Esophagus squamous epithelium (tissue), 4 donors: ENCODE measurements at regions not wholly inside any gene's neighbourhood (a gene's known extent, or its start where the extent isn't known, plus 50 kb on each side); places are given as distances from the start of the nearest gene placed in this dataset.

Source experiments
- POLR2A ChIP-seq, 4 donors: fragments of 450-650 bp; IDR thresholded peaks; one replicate each; pipeline ENCODE4 v1.6.1; 2017; ENCODE audit warnings: antibody characterized with exemption in 4 of 4, mild to moderate bottlenecking in 4 of 4, moderate library complexity in 3 of 4
- TF ChIP-seq, protein P1 (sequence below), 6 experiments: fragments of 450-650 bp in 4 of 6; fragments of 200-600 bp in 2 of 6; sonication (generic) in 2 of 6; IDR thresholded peaks; one replicate each; pipeline ENCODE4 v1.5.1; 2016 to 2019; ENCODE audit warnings: antibody characterized with exemption in 6 of 6, mild to moderate bottlenecking in 4 of 6, moderate library complexity in 4 of 6

GRCh38 chr9:90000925-90001324 is 396.1 kb downstream of the GADD45G start:
- TF ChIP-seq POLR2A (IDR thresholded peaks at IDR 0.05), result no peak
- TF ChIP-seq, protein P1, sequence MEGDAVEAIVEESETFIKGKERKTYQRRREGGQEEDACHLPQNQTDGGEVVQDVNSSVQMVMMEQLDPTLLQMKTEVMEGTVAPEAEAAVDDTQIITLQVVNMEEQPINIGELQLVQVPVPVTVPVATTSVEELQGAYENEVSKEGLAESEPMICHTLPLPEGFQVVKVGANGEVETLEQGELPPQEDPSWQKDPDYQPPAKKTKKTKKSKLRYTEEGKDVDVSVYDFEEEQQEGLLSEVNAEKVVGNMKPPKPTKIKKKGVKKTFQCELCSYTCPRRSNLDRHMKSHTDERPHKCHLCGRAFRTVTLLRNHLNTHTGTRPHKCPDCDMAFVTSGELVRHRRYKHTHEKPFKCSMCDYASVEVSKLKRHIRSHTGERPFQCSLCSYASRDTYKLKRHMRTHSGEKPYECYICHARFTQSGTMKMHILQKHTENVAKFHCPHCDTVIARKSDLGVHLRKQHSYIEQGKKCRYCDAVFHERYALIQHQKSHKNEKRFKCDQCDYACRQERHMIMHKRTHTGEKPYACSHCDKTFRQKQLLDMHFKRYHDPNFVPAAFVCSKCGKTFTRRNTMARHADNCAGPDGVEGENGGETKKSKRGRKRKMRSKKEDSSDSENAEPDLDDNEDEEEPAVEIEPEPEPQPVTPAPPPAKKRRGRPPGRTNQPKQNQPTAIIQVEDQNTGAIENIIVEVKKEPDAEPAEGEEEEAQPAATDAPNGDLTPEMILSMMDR (IDR thresholded peaks at IDR 0.05), result no peak
